GM23338 (cell line): ENCODE measurements at regions not wholly inside any gene's neighbourhood (a gene's known extent, or its start where the extent isn't known, plus 50 kb on each side); places are given as distances from the start of the nearest gene placed in this dataset.
"Not testable (repeated sequence)": the region's sequence is repeated elsewhere in the genome, so short reads cannot be mapped to it uniquely, and the experiment has no call there.

Experiments
- ATAC-seq: fragments of 200-7000 bp; cut with Tn5 transposase; 3 replicates; pipeline ENCODE4 v1.9.1; 2020
- DNase-seq: peaks from one replicate; pipeline ENCODE4 v3.0.0-alpha.2; 2015; ENCODE audit warnings: low spot score
- H2AFZ ChIP-seq: fragments of 200-600 bp; sonication (generic); 2 replicates; pipeline ENCODE4 v1.8.0; 2016; ENCODE audit warnings: antibody characterized with exemption, mild to moderate bottlenecking, moderate library complexity
- H3F3A ChIP-seq: fragments of 200-600 bp; sonication (generic); replicated peaks from 2 replicates; pipeline ENCODE4 v1.8.0; 2017; ENCODE audit warnings: antibody characterized with exemption, mixed run types, low read depth
- H3K27ac ChIP-seq: fragments of 200-600 bp; sonication (generic); 2 replicates; pipeline ENCODE4 v1.6.1; 2016; ENCODE audit warnings: low read depth
- H3K27me3 ChIP-seq: fragments of 200-600 bp; sonication (generic); 2 replicates; pipeline ENCODE4 v1.8.0; 2016; ENCODE audit warnings: mild to moderate bottlenecking, mixed run types, moderate library complexity; ENCODE audit not compliant: insufficient read depth
- H3K36me3 ChIP-seq: fragments of 200-600 bp; sonication (generic); 2 replicates; pipeline ENCODE4 v1.8.0; 2016; ENCODE audit warnings: mild to moderate bottlenecking; ENCODE audit not compliant: insufficient read depth
- H3K4me1 ChIP-seq: fragments of 200-600 bp; sonication (generic); 2 replicates; pipeline ENCODE4 v1.8.0; 2016; ENCODE audit warnings: mild to moderate bottlenecking, moderate library complexity; ENCODE audit not compliant: insufficient read depth
- H3K4me2 ChIP-seq: fragments of 200-600 bp; sonication (generic); 2 replicates; pipeline ENCODE4 v1.7.1; 2017; ENCODE audit warnings: mixed run types
- H3K4me3 ChIP-seq: fragments of 200-600 bp; sonication (generic); 2 replicates; pipeline ENCODE4 v1.6.1; 2016; ENCODE audit warnings: mixed run types
- H3K79me2 ChIP-seq: fragments of 200-600 bp; sonication (generic); replicated peaks from 2 replicates; pipeline ENCODE4 v1.8.0; 2017; ENCODE audit warnings: mild to moderate bottlenecking; ENCODE audit not compliant: insufficient read depth
- H3K9me2 ChIP-seq: fragments of 200-600 bp; sonication (generic); 2 replicates; pipeline ENCODE4 v1.8.0; 2017; ENCODE audit not compliant: insufficient read depth
- H4K20me1 ChIP-seq: fragments of 200-600 bp; sonication (generic); replicated peaks from 2 replicates; pipeline ENCODE4 v1.8.0; 2017; ENCODE audit warnings: mild to moderate bottlenecking; ENCODE audit not compliant: insufficient read depth
- H3K27ac Mint-ChIP-seq: 2 replicates; pipeline ENCODE4 v1.8.0; 2020; ENCODE audit warnings: inconsistent platforms, mild to moderate bottlenecking, moderate library complexity, mixed read lengths
- H3K27me3 Mint-ChIP-seq: 3 replicates; pipeline ENCODE4 v1.8.0; 2022; ENCODE audit warnings: low read depth, mild to moderate bottlenecking, moderate library complexity, mixed read lengths, inconsistent platforms; ENCODE audit not compliant: insufficient read depth, poor library complexity
- H3K36me3 Mint-ChIP-seq: 3 replicates; pipeline ENCODE4 v1.8.0; 2021; ENCODE audit warnings: low read depth, mild to moderate bottlenecking, inconsistent platforms, moderate library complexity, mixed read lengths
- H3K4me1 Mint-ChIP-seq: 3 replicates; pipeline ENCODE4 v1.8.0; 2020; ENCODE audit warnings: mild to moderate bottlenecking, inconsistent platforms, mixed read lengths
- H3K4me3 Mint-ChIP-seq: 3 replicates; pipeline ENCODE4 v1.8.0; 2021; ENCODE audit warnings: moderate library complexity, mild to moderate bottlenecking, inconsistent platforms, mixed read lengths
- H3K9me3 Mint-ChIP-seq: 3 replicates; pipeline ENCODE4 v1.8.0; 2020; ENCODE audit warnings: moderate library complexity, mild to moderate bottlenecking, inconsistent platforms, mixed read lengths
- CREB1 ChIP-seq: fragments of 250-450 bp; sonication (Bioruptor Pico); IDR thresholded peaks from 2 replicates; pipeline ENCODE4 v1.5.0; 2020; ENCODE audit warnings: low read depth, mild to moderate bottlenecking, moderate library complexity
- EZH2 ChIP-seq: fragments of 200-600 bp; sonication (generic); IDR thresholded peaks from one replicate; pipeline ENCODE4 v1.8.0; 2017; ENCODE audit warnings: antibody characterized with exemption, mild to moderate bottlenecking, low read depth; ENCODE audit not compliant: unreplicated experiment
- REST ChIP-seq: IDR thresholded peaks from one replicate; pipeline ENCODE4 v1.6.1; 2018; ENCODE audit warnings: antibody characterized with exemption; ENCODE audit not compliant: unreplicated experiment
- STAT1 ChIP-seq: IDR thresholded peaks from one replicate; pipeline ENCODE4 v1.6.1; 2016; ENCODE audit warnings: antibody characterized with exemption; ENCODE audit not compliant: unreplicated experiment
- ZNF331 ChIP-seq: fragments of 250-450 bp; sonication (Bioruptor Pico); IDR thresholded peaks from 2 replicates; pipeline ENCODE4 v1.5.0; 2020; ENCODE audit warnings: low read depth, mild to moderate bottlenecking, moderate library complexity

- TF ChIP-seq REST = no peak
Measured at GRCh38 chr11:46208803-46209202, 68.7 kb upstream of the CREB3L1 start (continued).

GRCh38 chr11:46207270-46207669 is 70.2 kb upstream of the CREB3L1 start:
- no peaks in the 10 kb centered on the region for H3K27me3 Mint-ChIP-seq
- Histone ChIP-seq H3F3A (no peaks in the 10 kb centered on the region), H3K36me3 (no peaks in the 10 kb centered on the region), H2AFZ (no peak overlapping the region), H3K9me2 (no peaks in the 10 kb centered on the region), H3K27ac (no peak overlapping the region), H3K4me3 (no peak overlapping the region), H3K79me2 (no peaks in the 10 kb centered on the region), H4K20me1 (no peaks in the 10 kb centered on the region), H3K4me2 (no peak overlapping the region), H3K4me1 (peaks cover 11% of the 10 kb centered on the region), H3K27me3 (no peaks in the 10 kb centered on the region)
- DNase-seq = no peak
- H3K4me3 Mint-ChIP-seq = no peak overlapping the region
- no peak for TF ChIP-seq CREB1 (CRISPR knock-in tag)
- no peak for TF ChIP-seq REST
- no peak for TF ChIP-seq ZNF331 (CRISPR knock-in tag)
- no peak for TF ChIP-seq EZH2
- no peak for TF ChIP-seq STAT1
- no peaks in the 10 kb centered on the region for H3K36me3 Mint-ChIP-seq
- no peaks in the 10 kb centered on the region for H3K9me3 Mint-ChIP-seq
- no peak for ATAC-seq
- H3K4me1 Mint-ChIP-seq = peaks cover 22% of the 10 kb centered on the region
- no peak overlapping the region for H3K27ac Mint-ChIP-seq

GRCh38 chr11:46204415-46204814 is 73.0 kb upstream of the CREB3L1 start:
- H3K4me3 ChIP-seq, H2AFZ ChIP-seq, H4K20me1 ChIP-seq, H3K27ac ChIP-seq, H3F3A ChIP-seq, H3K4me2 ChIP-seq, H3K36me3 Mint-ChIP-seq, ATAC-seq, H3K9me2 ChIP-seq, H3K79me2 ChIP-seq, H3K4me3 Mint-ChIP-seq, H3K36me3 ChIP-seq, H3K27ac Mint-ChIP-seq, H3K27me3 ChIP-seq, H3K27me3 Mint-ChIP-seq, H3K9me3 Mint-ChIP-seq, DNase-seq: not testable (repeated sequence)
- H3K4me1 Mint-ChIP-seq = peaks cover 25% of the 10 kb centered on the region
- peaks cover 11% of the 10 kb centered on the region for H3K4me1 ChIP-seq
